ENCODE measurements at regions not wholly inside any gene's neighbourhood (a gene's known extent, or its start where the extent isn't known, plus 50 kb on each side); places are given as distances from the start of the nearest gene placed in this dataset.

- TF ChIP-seq CTCF (conservative IDR thresholded peaks at IDR 0.05) (no peak), EZH2 (IDR thresholded peaks at IDR 0.05; ENCODE audit: low read depth) (no peak)
These were observed 138.3 kb upstream of the TSHZ2 start for GRCh38 chr20:52833901-52834300.

Measured in PC-9 (cell line).